ENCODE measurements at regions not wholly inside any gene's neighbourhood (a gene's known extent, or its start where the extent isn't known, plus 50 kb on each side); places are given as distances from the start of the nearest gene placed in this dataset.
"Not testable (repeated sequence)": the region's sequence is repeated elsewhere in the genome, so short reads cannot be mapped to it uniquely, and the experiment has no call there.

DNA sequence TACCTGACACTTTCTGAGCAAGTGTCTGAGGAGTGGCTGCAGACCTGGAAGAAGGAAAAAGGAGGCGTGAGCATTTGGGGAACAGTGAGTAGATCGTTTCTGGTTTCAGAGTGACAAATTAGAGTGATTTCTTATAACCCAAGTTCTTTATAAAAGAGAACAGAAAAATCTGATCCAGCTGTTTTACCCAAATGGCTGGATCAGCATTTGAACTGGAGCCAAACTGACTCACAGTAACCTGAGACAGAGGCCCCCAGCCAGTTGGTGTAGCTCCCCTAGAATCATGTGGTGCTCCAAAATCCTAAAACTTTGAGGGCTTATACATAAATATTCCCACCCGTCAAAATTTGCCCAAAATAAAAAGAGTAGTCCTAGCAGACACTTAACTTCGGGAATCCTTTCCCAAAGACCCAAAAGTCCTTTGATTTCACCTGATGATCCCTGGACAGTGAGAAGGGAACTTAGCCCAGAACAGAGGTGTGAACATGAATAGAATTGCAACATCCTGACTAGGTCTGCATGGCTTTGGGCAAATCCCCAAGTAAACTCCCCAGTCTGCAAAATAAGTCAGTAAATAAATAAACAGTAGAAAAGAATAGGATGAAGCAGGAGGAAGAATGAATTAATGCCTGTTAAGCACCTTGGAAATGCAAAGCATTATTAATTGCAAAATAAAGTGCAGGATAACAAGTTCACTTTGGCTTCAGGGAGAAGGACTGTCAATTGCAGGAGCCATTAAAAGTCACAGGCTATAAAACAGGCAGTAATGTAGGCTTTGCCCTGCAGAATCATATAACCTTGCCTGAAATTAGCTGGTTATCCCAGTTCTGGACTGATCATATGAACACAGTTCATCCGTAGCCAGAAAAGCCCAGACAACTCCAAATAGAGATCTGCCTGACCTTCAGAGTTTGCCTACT lies 262.0 kb upstream of the JARID2 start:
- no peak for DNase-seq

GRCh38 chr6:14984519-14984853 lies 261.4 kb upstream of the JARID2 start:
- DNase-seq, result no peak

DNA sequence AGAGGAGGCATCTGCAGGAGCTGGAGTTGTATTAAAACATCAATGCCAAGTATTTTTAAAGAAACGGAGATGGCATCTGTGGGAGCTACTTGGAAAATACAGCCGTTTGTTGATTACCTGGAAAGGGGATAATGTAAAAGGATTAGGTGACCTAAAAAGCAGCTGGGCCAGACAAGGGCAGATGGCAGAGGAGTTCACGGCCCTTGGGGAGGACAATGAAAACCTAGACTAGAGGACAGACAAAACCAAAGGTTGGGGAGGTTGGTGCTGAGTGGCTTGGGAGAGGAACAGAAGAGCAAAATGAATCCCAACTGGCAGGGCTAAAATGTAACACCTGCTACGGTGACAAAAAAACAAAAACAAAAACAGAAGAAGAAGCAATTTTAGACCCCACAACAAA lies 260.5 kb upstream of the JARID2 start:
- no peak for DNase-seq

DNA sequence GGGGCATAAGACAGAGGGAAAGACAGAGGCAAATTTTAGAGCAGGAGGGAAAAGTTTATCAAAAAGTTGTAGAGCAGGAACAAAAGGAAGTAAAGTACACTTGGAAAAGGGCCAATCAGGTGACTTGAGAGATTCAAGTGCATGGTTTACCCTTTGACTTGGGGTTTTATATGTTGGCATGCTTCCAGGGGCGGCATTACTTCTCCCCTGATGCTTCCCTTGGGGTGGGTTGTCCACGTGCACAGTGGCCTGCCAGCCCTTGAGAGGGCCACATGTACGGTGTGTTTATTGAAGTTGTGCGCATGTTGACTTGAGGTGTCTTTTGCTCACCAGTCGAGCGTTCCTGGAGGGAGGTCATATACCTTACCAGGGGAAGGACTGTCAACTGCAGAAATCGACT lies 259.5 kb upstream of the JARID2 start:
- DNase-seq, result no peak

- DNase-seq, result no peak
Measured at GRCh38 chr6:14987490-14987889, 258.4 kb upstream of the JARID2 start.

DNA sequence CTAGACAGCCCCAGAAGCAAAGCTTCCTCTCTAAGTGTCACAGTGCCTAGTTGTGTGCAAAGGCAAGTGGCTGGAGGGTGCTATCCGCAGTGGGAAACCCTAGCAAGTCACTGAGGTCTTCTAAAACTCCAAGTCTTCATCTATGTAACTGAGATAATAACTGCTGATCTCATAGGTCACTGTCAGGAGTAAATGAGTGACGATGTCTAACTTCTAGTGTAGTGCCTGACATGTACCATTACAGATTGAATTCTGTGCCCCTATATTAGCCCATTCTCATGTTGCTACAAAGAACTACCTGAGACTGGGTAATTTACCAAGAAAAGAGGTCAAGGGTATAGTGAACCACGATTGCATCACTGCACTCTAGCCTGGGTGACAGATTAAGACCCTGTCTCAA lies 253.5 kb upstream of the JARID2 start:
- no peak for DNase-seq

DNA sequence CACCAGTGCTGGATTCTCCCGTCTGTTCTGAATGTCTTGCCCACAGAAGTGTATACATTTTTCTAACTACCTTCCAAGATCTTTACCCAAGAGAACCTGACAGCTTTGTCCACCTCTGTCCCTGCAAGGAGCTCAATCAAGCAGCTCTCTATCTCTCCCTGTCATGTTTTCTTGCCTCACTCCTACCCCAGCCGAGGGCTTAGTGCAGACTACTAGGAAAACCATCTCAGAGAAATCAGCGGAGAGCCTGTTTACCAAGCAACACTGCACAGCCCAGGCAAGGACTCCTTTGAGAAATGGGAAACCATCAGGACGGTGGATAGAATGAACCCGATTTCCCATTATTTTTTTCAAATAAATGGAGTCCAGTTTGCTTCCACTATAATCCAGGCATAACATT lies 250.7 kb upstream of the JARID2 start:
- DNase-seq, result no peak

DNA sequence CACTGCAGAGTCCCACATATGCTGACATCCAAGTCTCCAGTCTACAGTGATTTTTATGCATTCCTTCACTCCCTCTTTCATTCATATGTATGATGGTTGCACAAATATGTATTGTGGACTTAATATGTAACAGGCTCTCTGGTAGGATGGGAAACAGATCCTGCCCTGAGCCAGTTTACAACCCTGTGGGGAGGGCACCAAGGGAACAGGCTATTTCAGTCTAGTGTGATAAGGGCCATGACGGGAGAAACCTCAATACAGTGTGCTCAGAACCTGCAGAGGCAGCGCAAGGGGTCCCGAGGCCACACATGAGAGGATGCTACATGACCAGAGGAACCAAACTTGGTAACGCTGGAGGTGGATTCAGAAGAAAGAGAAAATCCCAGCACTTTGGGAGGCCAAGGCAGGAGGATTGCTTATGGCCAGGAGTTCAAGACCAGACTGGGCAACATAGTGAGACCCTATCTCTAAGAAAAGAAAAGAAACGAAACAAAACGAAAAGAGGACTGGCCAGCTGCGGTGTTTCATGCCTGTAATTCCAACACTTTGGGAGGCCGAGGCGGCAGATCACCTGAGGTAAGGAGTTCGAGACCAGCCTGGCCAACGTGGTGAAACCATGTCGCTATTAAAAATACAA lies 249.8 kb upstream of the JARID2 start:
- no peak for DNase-seq

DNA sequence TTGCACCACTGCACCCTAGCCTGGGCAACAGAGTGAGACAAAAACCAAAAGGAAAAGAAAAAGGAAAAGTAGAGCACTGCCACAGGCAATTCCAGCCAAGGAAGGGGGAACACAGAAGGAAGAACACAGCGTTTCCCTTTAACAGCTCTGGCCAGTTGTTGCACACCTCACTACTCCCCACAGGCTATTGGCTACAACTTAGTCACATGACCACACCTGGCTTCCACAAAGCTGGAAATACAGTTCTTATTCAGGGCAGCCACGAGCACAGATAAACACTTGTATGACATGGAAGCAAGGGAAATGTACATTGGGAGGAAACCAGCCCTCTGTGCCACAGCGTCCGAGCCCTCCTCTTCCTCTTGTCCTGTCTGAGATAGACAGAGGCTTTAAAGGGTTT lies 249.0 kb upstream of the JARID2 start:
- no peak for DNase-seq

DNA sequence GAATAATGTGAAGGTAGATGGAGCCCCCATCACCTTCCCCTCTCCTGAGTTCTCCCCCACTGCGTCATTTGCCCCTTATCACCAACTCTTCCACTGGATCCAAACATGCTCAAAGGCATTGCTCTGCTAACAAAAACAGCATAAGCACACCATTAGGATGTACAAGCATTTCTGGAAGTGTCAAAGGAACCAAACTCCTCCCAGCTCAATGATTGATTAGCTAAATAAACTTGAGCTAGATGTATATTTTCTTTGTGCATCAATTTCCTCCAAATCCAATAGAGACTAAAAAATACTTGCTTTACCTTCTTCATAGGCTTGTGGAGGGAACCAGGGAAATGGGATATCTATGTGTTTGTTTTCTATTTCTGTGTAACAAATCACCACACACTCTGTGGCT lies 248.4 kb upstream of the JARID2 start:
- no peak for DNase-seq

DNA sequence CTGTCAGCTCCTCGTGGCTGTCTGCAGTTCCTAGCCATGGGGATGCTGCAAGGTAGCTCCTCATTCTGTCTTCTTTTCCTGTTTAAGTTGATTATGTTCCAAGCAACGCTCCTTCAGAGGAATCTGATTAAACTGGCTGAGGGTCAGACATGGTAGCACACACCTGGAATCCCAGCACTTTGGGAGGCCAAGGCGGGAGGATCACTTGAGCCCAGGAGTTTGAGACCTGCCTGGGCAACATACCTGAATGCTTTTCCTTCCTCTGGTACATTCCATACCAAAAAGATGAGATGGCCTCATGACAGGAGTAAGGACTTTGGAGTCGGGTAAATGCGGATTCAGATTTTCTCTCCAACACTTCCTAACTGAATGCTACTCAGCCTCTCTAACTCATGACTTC lies 246.8 kb upstream of the JARID2 start:
- no peak for DNase-seq

DNA sequence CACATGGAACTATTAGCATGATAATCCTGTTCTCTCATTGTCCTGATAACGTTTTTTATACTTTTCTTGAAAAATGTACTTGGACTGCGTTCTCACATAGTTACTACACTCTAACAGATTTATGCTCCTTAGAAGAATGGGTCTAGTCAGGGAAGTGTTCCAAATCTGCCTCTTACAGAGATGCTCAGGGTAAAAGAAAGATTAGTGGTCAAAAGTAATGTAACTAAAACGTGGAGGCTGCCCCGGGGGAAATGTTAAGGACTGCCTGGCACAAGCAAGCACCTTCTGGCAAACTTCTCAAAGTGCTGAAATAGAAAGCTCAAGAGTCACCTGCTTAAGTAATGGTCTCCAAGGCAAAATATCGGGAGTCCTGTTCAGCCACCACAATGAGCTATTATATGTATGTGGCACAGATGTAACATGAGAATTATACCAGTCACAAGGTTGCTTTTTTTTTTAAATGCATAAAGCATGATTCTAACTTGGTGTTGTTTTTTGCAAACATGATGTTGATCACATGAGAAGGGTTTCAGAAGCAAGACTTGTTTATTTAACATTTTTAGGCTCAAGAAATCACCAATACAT lies 244.5 kb upstream of the JARID2 start:
- DNase-seq, result no peak

GRCh38 chr6:15008269-15008668 lies 237.6 kb upstream of the JARID2 start:
- no peak for DNase-seq

GRCh38 chr6:15014958-15015357 lies 230.9 kb upstream of the JARID2 start:
- DNase-seq, result no peak

GRCh38 chr6:15016813-15017212 lies 229.1 kb upstream of the JARID2 start:
- DNase-seq, result no peak

GRCh38 chr6:15017261-15017660 lies 228.6 kb upstream of the JARID2 start:
- no peak for DNase-seq

DNA sequence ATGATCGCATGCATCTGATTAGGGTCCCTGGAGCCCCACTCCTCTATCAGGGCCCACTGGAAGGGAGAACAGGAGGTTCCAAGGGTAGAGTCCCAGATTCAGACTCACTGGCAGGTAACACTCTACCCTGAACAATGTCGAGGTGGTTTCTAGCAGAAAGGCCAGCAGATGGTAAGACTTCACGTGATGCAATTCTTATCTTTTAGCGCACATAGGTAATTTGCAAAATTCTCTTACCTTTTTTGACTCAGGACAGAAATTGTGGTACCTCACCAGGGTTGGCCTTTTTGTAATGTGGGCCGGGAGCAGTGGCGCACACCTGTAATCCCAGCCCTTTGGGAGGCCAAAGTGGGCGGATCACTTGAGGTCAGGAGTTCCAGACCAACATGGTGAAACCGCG lies 228.1 kb upstream of the JARID2 start:
- no peak for DNase-seq

DNA sequence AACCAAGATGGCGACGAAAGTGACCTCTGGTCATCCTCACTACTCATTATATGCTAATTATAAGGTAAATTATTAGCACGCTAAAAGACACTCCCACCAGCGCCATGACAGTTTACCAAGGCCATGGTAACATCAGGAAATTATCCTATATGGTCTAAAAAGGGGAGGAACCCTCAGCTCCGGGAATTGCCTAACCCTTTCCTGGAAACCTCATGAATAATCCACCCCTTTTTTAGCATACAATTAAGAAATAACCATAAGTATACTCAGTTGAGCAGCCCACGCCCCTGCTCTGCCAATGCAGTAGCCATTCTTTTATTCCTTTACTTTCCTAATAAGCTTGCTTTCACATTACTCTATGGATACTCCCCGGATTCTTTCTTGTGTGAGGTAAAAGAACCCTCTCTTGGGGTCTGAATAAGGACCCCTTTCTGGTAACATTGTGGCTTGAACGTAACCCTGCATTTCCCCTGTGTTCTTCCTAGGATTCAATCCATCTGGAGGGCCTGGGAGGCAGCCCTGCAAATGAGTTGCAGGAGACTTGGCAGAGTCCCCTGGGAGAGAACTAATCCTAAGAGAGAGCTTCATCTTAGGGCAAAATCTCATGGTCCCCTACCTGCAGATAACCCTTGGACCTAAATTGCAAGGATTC lies 225.6 kb upstream of the JARID2 start:
- no peak for DNase-seq

GRCh38 chr6:15021074-15021473 lies 224.8 kb upstream of the JARID2 start:
- DNase-seq, result no peak

- DNase-seq, result not testable (repeated sequence)
Measured at GRCh38 chr6:15023018-15023417, 222.9 kb upstream of the JARID2 start.

- no peak for DNase-seq
Measured at GRCh38 chr6:15023448-15023847, 222.4 kb upstream of the JARID2 start.

DNA sequence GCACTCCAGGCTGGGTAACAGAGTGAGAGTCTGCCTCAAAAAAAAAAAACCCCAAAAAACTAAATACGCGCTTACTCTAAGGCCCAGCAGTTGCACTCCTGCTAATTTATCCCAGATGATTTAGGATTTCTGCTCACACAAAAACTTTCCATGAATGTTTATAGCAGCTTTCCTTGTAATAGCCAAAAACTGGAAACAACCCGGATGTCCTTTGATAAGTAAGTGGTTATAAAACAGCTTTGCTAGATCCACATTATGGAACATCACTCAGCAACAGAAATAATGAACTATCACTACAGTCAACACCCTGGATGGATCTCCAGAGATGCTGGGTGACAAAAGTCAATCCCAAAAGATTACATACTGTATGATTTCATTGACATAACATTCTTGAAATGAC lies 220.4 kb upstream of the JARID2 start:
- DNase-seq, result no peak

DNA sequence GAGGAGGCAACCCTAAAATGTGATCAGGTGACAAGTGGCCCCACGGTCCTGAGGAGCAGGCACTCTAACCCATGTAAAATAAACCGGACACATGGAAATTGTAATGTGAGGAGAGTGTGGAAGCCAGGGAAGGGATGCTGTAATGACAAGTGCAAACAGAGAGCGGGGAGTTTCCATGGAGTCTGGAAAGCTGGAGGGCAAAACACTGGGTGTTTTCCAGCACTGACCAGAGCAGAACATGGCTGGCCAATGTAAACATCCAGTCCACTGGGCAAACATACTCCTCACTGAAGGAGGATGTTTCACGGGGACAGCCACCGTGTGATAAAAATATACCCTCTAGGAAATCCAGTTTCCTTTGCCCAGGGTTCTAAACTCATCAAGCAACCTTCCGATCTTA lies 219.0 kb upstream of the JARID2 start:
- DNase-seq, result no peak

All from occipital lobe (tissue), 1 donor.